Neural crest cell (in vitro differentiated cells): ENCODE measurements at regions not wholly inside any gene's neighbourhood (a gene's known extent, or its start where the extent isn't known, plus 50 kb on each side); places are given as distances from the start of the nearest gene placed in this dataset.

ENCODE experiments used
- DNase-seq: peaks from one replicate; pipeline ENCODE4 v3.0.0; 2021; ENCODE audit warnings: low read depth, mixed read lengths, low spot score
- H3K27ac Mint-ChIP-seq: one replicate; pipeline ENCODE4 v1.8.0; 2021; ENCODE audit warnings: mild to moderate bottlenecking, mixed read lengths; ENCODE audit not compliant: unreplicated experiment
- H3K27me3 Mint-ChIP-seq: 2 replicates; pipeline ENCODE4 v1.8.0; 2021; ENCODE audit warnings: low read depth, mild to moderate bottlenecking, mixed read lengths
- H3K36me3 Mint-ChIP-seq: 2 replicates; pipeline ENCODE4 v1.8.0; 2021; ENCODE audit warnings: low read depth, mild to moderate bottlenecking, mixed read lengths
- H3K4me1 Mint-ChIP-seq: 2 replicates; pipeline ENCODE4 v1.8.0; 2021; ENCODE audit warnings: mixed read lengths
- H3K4me3 Mint-ChIP-seq: one replicate; pipeline ENCODE4 v1.8.0; 2021; ENCODE audit warnings: mild to moderate bottlenecking, mixed read lengths
- H3K9me3 Mint-ChIP-seq: 2 replicates; pipeline ENCODE4 v1.8.0; 2021; ENCODE audit warnings: mixed read lengths
- CTCF ChIP-seq: fragments of 200-600 bp; sonication (generic); conservative IDR thresholded peaks from 2 replicates; pipeline ENCODE4 v1.5.0; 2021; ENCODE audit warnings: antibody characterized with exemption, mild to moderate bottlenecking

- Mint-ChIP-seq H3K4me1 (no peaks in the 10 kb centered on the region), H3K9me3 (peaks cover 8% of the 10 kb centered on the region), H3K27ac (no peak overlapping the region), H3K36me3 (no peaks in the 10 kb centered on the region), H3K4me3 (no peak overlapping the region), H3K27me3 (no peaks in the 10 kb centered on the region)
- no peak for TF ChIP-seq CTCF
- DNase-seq = no peak
Measured at GRCh38 chr3:115245438-115245837, 98.3 kb upstream of the ZBTB20 start.

- no peaks in the 10 kb centered on the region for H3K36me3 Mint-ChIP-seq
- H3K4me3 Mint-ChIP-seq = no peak overlapping the region
- no peaks in the 10 kb centered on the region for H3K27me3 Mint-ChIP-seq
- no peak overlapping the region for H3K27ac Mint-ChIP-seq
- no peak for TF ChIP-seq CTCF
- H3K9me3 Mint-ChIP-seq = peaks cover 8% of the 10 kb centered on the region
- H3K4me1 Mint-ChIP-seq = no peaks in the 10 kb centered on the region
- no peak for DNase-seq
Measured at GRCh38 chr3:115245899-115246298, 98.8 kb upstream of the ZBTB20 start.

GRCh38 chr3:115246461-115247020, 99.5 kb upstream of the ZBTB20 start:
- no peaks in the 10 kb centered on the region for H3K27me3 Mint-ChIP-seq
- H3K4me1 Mint-ChIP-seq = no peaks in the 10 kb centered on the region

GRCh38 chr3:115248274-115248673, 101.2 kb upstream of the ZBTB20 start:
- Mint-ChIP-seq H3K9me3 (peaks cover 3% of the 10 kb centered on the region), H3K27ac (no peak overlapping the region), H3K4me3 (no peak overlapping the region), H3K4me1 (no peaks in the 10 kb centered on the region), H3K27me3 (no peaks in the 10 kb centered on the region), H3K36me3 (no peaks in the 10 kb centered on the region)
- no peak for DNase-seq
- TF ChIP-seq CTCF = no peak

More at GRCh38 chr3:115246461-115247020, 99.5 kb upstream of the ZBTB20 start:
- no peak overlapping the region for H3K27ac Mint-ChIP-seq
- TF ChIP-seq CTCF = no peak
- no peak for DNase-seq
- no peak overlapping the region for H3K4me3 Mint-ChIP-seq
- H3K36me3 Mint-ChIP-seq = no peaks in the 10 kb centered on the region
- H3K9me3 Mint-ChIP-seq = peaks cover 8% of the 10 kb centered on the region

GRCh38 chr3:115251509-115251908, 104.4 kb upstream of the ZBTB20 start:
- Mint-ChIP-seq H3K4me1 (no peaks in the 10 kb centered on the region), H3K9me3 (peaks cover 12% of the 10 kb centered on the region), H3K36me3 (peaks cover 10% of the 10 kb centered on the region), H3K27ac (no peak overlapping the region), H3K4me3 (no peak overlapping the region), H3K27me3 (no peaks in the 10 kb centered on the region)
- TF ChIP-seq CTCF = no peak
- DNase-seq = no peak
